ENCODE measurements at regions not wholly inside any gene's neighbourhood (a gene's known extent, or its start where the extent isn't known, plus 50 kb on each side); places are given as distances from the start of the nearest gene placed in this dataset.

GRCh38 chr11:81705283-81705682 is 1028.4 kb downstream of the FAM181B start:
- CTCF ChIA-PET = no interaction called here
- Mint-ChIP-seq H3K27ac (no peak overlapping the region), H3K36me3 (ENCODE audit: low read depth) (no peaks in the 10 kb centered on the region), H3K27me3 (no peaks in the 10 kb centered on the region), H3K4me1 (no peaks in the 10 kb centered on the region), H3K4me3 (no peak overlapping the region), H3K9me3 (peaks cover 5% of the 10 kb centered on the region)
- DNase-seq = no peak
- POLR2A ChIA-PET = no interaction called here

DNA sequence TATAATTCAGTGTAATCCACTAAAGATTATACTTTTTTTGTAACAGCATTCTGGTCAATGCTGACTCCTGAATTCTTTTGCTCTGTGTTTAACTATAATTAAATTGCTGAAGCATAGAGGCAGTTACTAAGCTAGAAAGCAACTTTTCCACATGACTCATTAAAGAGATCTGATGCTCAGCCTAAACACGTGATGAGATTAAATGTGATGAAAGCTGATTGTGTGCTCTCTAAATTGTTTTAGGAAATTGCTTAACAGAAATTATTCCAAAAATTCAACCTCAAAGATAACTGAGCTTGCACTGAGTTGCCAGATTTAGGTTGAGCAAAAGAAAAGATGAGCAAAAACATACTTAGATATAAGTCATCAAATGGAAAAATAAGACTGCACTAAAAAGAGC is 1033.6 kb downstream of the FAM181B start:
- Mint-ChIP-seq H3K36me3 (ENCODE audit: low read depth) (no peaks in the 10 kb centered on the region), H3K27me3 (no peaks in the 10 kb centered on the region), H3K4me1 (no peaks in the 10 kb centered on the region), H3K9me3 (peaks cover 5% of the 10 kb centered on the region), H3K27ac (no peak overlapping the region), H3K4me3 (no peak overlapping the region)
- POLR2A ChIA-PET = no interaction called here
- CTCF ChIA-PET = no interaction called here
- no peak for DNase-seq

- ChIA-PET POLR2A (no interaction called here), CTCF (no interaction called here)
- Mint-ChIP-seq H3K4me1 (no peaks in the 10 kb centered on the region), H3K36me3 (ENCODE audit: low read depth) (no peaks in the 10 kb centered on the region), H3K4me3 (no peak overlapping the region), H3K27ac (no peak overlapping the region), H3K9me3 (no peaks in the 10 kb centered on the region), H3K27me3 (no peaks in the 10 kb centered on the region)
- no peak for DNase-seq
Observed at GRCh38 chr11:81687057-81687456, 1046.6 kb downstream of the FAM181B start.

- CTCF ChIA-PET = no interaction called here
- no peak for DNase-seq
- no peaks in the 10 kb centered on the region for H3K27me3 Mint-ChIP-seq
- H3K27ac Mint-ChIP-seq = no peak overlapping the region
- H3K4me1 Mint-ChIP-seq = no peaks in the 10 kb centered on the region
- no peak overlapping the region for H3K4me3 Mint-ChIP-seq
- no peaks in the 10 kb centered on the region for H3K9me3 Mint-ChIP-seq
- POLR2A ChIA-PET = no interaction called here
- H3K36me3 Mint-ChIP-seq (ENCODE audit: low read depth) = no peaks in the 10 kb centered on the region
Observed at GRCh38 chr11:81674211-81674610, 1059.5 kb downstream of the FAM181B start.

GRCh38 chr11:81673001-81673400 is 1060.7 kb downstream of the FAM181B start:
- no peaks in the 10 kb centered on the region for H3K36me3 Mint-ChIP-seq (ENCODE audit: low read depth)
- DNase-seq = no peak
- CTCF ChIA-PET = no interaction called here
- no peak overlapping the region for H3K27ac Mint-ChIP-seq
- H3K9me3 Mint-ChIP-seq = no peaks in the 10 kb centered on the region
- H3K27me3 Mint-ChIP-seq = no peaks in the 10 kb centered on the region
- POLR2A ChIA-PET = no interaction called here
- no peak overlapping the region for H3K4me3 Mint-ChIP-seq
- no peaks in the 10 kb centered on the region for H3K4me1 Mint-ChIP-seq

GRCh38 chr11:81669935-81670543 is 1063.6 kb downstream of the FAM181B start:
- H3K27me3 Mint-ChIP-seq = peaks cover 4% of the 10 kb centered on the region
- CTCF ChIA-PET = no interaction called here
- POLR2A ChIA-PET = no interaction called here
- H3K9me3 Mint-ChIP-seq = no peaks in the 10 kb centered on the region
- H3K4me3 Mint-ChIP-seq = no peak overlapping the region
- H3K36me3 Mint-ChIP-seq (ENCODE audit: low read depth) = no peaks in the 10 kb centered on the region
- H3K27ac Mint-ChIP-seq = no peak overlapping the region
- no peak for DNase-seq
- no peaks in the 10 kb centered on the region for H3K4me1 Mint-ChIP-seq

DNA sequence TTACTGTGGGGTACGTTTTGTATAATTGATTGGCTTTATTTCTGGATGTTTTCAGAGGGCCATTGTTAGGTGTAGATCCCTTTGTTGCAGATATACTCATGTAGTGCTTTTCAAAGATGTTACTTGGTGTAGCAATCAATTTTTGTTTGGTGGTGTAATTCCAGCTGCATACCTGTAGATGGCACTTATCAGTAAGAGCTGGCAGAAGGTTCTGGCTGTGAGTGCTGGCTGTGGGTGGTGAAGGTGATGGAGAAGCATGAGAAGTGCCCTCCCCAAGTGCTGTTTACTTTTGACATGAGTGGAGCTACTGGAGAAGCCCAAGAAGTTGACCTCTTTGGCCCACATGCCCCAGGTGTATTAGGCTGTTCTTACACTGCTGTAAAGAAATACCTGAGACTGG is 1074.9 kb downstream of the FAM181B start:
- peak; percentile 18 for DNase-seq
- H3K4me1 Mint-ChIP-seq = no peaks in the 10 kb centered on the region

DNA sequence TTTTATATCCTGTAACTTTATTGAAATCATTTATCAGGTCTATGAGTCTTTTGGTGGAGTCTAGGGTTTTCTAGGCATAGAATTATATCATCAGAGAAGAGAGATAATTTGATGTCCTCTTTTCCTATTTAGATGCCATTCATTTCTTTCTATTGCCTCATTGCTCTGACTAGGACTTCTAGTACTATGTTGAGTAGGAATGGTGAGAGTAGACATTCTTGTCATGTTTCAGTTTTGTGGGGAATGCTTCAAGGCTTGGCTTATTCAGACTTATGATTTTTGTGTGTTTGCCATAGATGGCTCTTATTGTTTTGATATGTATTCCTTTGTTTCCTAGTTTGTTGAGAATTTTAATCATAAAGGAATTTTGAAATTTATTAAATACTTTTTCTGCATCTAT is 1078.3 kb downstream of the FAM181B start:
- no peaks in the 10 kb centered on the region for H3K4me1 Mint-ChIP-seq
- POLR2A ChIA-PET = no interaction called here
- H3K27ac Mint-ChIP-seq = no peak overlapping the region
- no peaks in the 10 kb centered on the region for H3K9me3 Mint-ChIP-seq
- H3K36me3 Mint-ChIP-seq (ENCODE audit: low read depth) = no peaks in the 10 kb centered on the region
- H3K4me3 Mint-ChIP-seq = no peak overlapping the region
- H3K27me3 Mint-ChIP-seq = peaks cover 5% of the 10 kb centered on the region
- DNase-seq = no peak
- CTCF ChIA-PET = no interaction called here

More for the DNA sequence above, 1074.9 kb downstream of the FAM181B start:
- Mint-ChIP-seq H3K27me3 (no peaks in the 10 kb centered on the region), H3K4me3 (no peak overlapping the region), H3K9me3 (no peaks in the 10 kb centered on the region), H3K36me3 (ENCODE audit: low read depth) (no peaks in the 10 kb centered on the region), H3K27ac (no peak overlapping the region)
- ChIA-PET CTCF (no interaction called here), POLR2A (no interaction called here)

DNA sequence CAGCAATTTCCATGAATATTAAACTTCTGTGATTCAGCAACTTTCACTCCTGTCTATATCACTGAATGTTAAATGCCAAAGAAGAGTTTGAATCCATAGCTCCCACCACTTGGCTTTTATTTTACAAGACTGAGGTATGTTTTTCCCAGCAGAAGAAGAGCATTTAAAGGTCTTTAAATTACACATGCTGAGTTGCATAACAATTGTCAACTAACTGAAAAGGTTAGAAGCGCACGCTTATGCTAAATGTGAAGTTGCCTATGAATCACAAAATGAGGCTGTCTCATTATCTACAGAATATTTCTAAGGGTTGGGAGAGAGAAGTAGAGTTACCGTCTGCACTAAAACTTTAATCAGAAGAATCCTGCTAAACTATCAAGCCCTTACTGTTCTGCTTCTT is 1086.3 kb downstream of the FAM181B start:
- Mint-ChIP-seq H3K27ac (no peak overlapping the region), H3K27me3 (peaks cover 31% of the 10 kb centered on the region), H3K36me3 (ENCODE audit: low read depth) (no peaks in the 10 kb centered on the region), H3K4me1 (no peaks in the 10 kb centered on the region), H3K9me3 (no peaks in the 10 kb centered on the region), H3K4me3 (no peak overlapping the region)
- DNase-seq = no peak
- CTCF ChIA-PET = no interaction called here
- POLR2A ChIA-PET = no interaction called here

GRCh38 chr11:81644239-81644840 is 1089.3 kb downstream of the FAM181B start:
- CTCF ChIA-PET = no interaction called here
- DNase-seq = peak; percentile 13
- no peak overlapping the region for H3K27ac Mint-ChIP-seq
- H3K27me3 Mint-ChIP-seq = peaks cover 25% of the 10 kb centered on the region
- H3K4me3 Mint-ChIP-seq = no peak overlapping the region
- POLR2A ChIA-PET = no interaction called here
- H3K9me3 Mint-ChIP-seq = no peaks in the 10 kb centered on the region
- no peaks in the 10 kb centered on the region for H3K4me1 Mint-ChIP-seq
- H3K36me3 Mint-ChIP-seq (ENCODE audit: low read depth) = no peaks in the 10 kb centered on the region

- H3K36me3 Mint-ChIP-seq (ENCODE audit: low read depth) = no peaks in the 10 kb centered on the region
- POLR2A ChIA-PET = no interaction called here
- no peaks in the 10 kb centered on the region for H3K27me3 Mint-ChIP-seq
- DNase-seq = no peak
- H3K27ac Mint-ChIP-seq = no peak overlapping the region
- CTCF ChIA-PET = interaction anchor here (0.6 kb wide), 1 partner anchor 139 kb away, joined by 4 read pairs; no protein-coding TSS in a partner anchor
- no peak overlapping the region for H3K4me3 Mint-ChIP-seq
- no peaks in the 10 kb centered on the region for H3K9me3 Mint-ChIP-seq
- H3K4me1 Mint-ChIP-seq = no peaks in the 10 kb centered on the region
Observed at GRCh38 chr11:81634483-81634882, 1099.2 kb downstream of the FAM181B start.

DNA sequence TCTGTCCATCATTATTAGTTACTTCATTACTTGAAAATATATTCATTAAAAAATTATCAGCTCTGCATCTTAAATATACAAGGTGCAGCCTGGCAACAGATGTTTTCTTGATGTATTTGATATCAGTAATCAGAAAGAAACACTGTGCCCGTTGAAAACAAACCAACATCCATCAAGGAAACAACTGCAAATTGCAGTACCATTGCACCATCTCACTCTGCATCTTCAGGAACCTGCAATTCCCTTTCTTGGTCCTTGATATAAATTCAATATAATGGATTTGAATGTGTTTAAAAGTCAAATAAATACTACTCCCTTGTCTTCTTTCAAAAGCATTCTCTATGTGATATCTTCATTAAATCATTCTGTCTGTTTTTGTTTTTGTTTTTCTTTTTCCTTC is 1131.2 kb downstream of the FAM181B start:
- no peak overlapping the region for H3K27ac Mint-ChIP-seq
- POLR2A ChIA-PET = no interaction called here
- H3K4me1 Mint-ChIP-seq = no peaks in the 10 kb centered on the region
- DNase-seq = no peak
- H3K4me3 Mint-ChIP-seq = no peak overlapping the region
- CTCF ChIA-PET = no interaction called here
- no peaks in the 10 kb centered on the region for H3K36me3 Mint-ChIP-seq (ENCODE audit: low read depth)
- H3K27me3 Mint-ChIP-seq = no peaks in the 10 kb centered on the region
- H3K9me3 Mint-ChIP-seq = no peaks in the 10 kb centered on the region

- no peak overlapping the region for H3K4me3 Mint-ChIP-seq
- POLR2A ChIA-PET = no interaction called here
- H3K27ac Mint-ChIP-seq = no peak overlapping the region
- H3K36me3 Mint-ChIP-seq (ENCODE audit: low read depth) = no peaks in the 10 kb centered on the region
- no peak for DNase-seq
- CTCF ChIA-PET = no interaction called here
- H3K27me3 Mint-ChIP-seq = no peaks in the 10 kb centered on the region
- H3K9me3 Mint-ChIP-seq = no peaks in the 10 kb centered on the region
- H3K4me1 Mint-ChIP-seq = no peaks in the 10 kb centered on the region
Observed at GRCh38 chr11:81596704-81597103, 1137.0 kb downstream of the FAM181B start.

DNA sequence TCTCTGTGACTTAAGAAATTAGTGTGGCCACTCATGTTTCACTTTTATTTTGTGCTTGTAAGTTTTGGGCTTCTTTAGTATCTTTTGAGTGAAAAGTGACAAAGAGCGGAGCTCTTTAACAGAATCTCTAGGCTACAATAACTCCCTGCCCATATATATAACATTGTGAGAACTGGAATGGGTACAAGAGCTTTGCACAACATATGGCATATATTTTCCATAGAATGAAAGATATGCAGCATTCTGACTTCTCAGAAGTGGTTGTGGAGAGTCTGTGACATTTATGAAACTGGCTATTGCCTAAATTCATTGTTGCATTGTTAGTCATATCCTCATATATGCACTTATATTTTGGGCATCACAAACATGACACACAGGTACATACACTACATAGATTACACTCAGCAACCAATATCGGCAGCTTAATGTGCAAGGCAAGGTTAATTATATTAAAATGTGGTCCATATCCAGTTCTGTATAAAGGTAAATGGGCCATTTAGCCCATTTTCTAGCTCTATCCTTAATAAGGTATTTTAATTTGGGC is 1148.2 kb downstream of the FAM181B start:
- H3K27me3 Mint-ChIP-seq = no peaks in the 10 kb centered on the region
- POLR2A ChIA-PET = no interaction called here
- H3K36me3 Mint-ChIP-seq (ENCODE audit: low read depth) = no peaks in the 10 kb centered on the region
- no peak overlapping the region for H3K4me3 Mint-ChIP-seq
- no peaks in the 10 kb centered on the region for H3K4me1 Mint-ChIP-seq
- DNase-seq = no peak
- no peak overlapping the region for H3K27ac Mint-ChIP-seq
- H3K9me3 Mint-ChIP-seq = no peaks in the 10 kb centered on the region
- CTCF ChIA-PET = no interaction called here

All from activated CD4-positive, alpha-beta T cell treated with anti-CD3 and anti-CD28 coated beads, Interleukin-2, amount 10 ng/mL, durations not matched to agents 7 days and 5 days (primary cell).